ENCODE measurements at regions not wholly inside any gene's neighbourhood (a gene's known extent, or its start where the extent isn't known, plus 50 kb on each side); places are given as distances from the start of the nearest gene placed in this dataset.

DNA sequence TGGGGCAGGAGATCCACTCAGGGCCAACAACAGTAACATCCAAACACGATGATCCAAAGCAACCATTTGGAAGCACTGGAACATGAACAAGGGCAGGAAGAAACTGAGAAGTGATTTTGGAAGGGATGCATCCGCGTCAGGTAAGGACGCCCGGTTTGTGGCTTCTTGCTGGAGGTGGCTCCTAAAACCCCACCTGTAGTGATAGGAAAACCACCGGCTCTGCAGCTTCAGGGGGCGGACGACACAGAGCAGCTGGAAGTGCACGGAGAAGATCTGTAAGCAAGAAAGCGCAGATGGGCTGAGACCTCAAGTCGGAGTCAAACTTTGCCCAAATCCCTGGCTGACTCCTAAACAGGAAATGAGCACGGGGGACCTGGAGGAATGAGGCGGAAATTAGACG, 1066.1 kb downstream of the BRD1 start:
- TF ChIP-seq EZH2 (IDR thresholded peaks at IDR 0.05; ENCODE audit: insufficient read depth, poor library complexity, severe bottlenecking) (no peak), EZH2phosphoT487 (IDR thresholded peaks at IDR 0.05; ENCODE audit: insufficient read depth, low read depth) (no peak)
